HG03135 (cell line): ENCODE measurements at regions not wholly inside any gene's neighbourhood (a gene's known extent, or its start where the extent isn't known, plus 50 kb on each side); places are given as distances from the start of the nearest gene placed in this dataset.

Experiments used
- ATAC-seq: cut with Tn5 transposase; IDR thresholded peaks from one replicate; pipeline ENCODE4 v1.9.1; 2021; ENCODE audit warnings: mild to moderate bottlenecking, moderate library complexity; ENCODE audit not compliant: unreplicated experiment

- no peak for ATAC-seq
Observed at GRCh38 chr10:92747066-92747465, 57.3 kb downstream of the HHEX start.

GRCh38 chr10:92747600-92747999, 57.8 kb downstream of the HHEX start:
- no peak for ATAC-seq

GRCh38 chr10:92750791-92751533, 61.2 kb downstream of the HHEX start:
- no peak for ATAC-seq

DNA sequence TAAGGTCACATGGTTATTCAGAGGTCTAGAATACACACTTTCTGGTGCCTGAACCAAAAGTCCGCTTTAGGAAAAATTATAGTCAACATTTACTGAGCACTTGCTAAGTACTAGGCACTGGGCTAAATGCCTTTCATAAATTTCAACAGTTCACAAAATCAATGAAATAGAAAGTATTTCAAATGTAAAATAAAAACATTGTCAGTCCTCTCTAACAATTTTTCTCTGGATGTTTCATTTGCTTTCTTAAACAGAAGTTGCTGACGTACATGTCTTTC, 61.7 kb downstream of the HHEX start:
- no peak for ATAC-seq

DNA sequence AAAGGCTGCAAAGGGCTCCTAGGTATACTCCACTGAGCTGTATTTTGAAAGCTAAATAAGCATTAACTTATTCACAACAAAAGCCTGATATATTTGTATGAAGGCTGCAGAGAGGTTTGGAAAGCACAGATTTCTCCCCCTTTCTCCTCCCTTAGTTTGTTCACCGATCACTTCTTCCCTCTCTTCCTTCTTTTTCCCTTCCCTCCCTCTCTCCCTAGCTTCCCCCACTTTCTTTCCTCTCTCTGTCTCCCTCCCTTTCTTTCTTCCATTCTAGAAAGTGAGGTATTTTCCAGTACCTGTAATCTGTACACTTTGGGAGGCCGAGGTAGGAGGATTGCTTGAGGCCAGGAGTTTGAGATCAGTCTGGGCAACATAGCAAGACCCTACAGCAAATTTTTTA, 62.1 kb downstream of the HHEX start:
- ATAC-seq, result no peak

DNA sequence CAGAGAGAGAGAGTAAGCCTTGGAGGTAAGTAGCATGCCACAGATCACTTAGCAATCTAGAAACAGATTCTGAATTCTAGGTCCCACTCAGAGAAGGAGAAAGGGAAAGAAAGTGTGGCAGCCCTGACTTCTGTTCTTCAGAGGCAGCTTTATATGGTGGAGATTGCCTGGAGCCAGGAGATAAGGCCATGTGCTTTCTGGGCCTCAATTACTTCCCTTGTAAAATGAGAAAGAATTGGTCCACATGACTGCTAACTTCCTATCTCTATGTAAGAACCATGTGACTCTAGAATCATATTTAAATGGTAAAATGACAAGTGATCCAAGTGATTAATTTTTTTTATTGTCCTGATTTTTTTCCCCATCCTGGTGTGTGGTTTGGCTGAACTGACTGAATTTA, 64.1 kb downstream of the HHEX start:
- no peak for ATAC-seq

DNA sequence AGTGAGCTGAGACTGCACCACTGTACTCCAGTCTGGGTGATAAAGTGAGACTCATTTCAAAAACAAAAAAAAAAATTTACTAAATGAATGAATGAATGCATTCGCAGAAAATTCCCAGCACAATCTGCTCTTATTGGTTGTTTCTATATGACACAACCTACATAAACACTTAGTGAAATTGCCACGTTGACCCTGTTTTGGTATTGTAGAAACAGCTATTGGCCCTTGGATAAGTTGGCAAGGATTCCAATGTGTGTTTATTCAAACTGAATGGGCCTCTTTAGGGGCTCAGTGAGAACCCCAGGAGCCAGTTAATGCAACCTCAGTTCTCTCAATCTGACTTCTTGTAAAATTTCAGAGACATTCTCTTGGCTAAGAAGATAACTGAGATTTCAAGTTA, 66.0 kb downstream of the HHEX start:
- ATAC-seq, result no peak

- ATAC-seq, result peak; percentile 84
Observed at GRCh38 chr10:92756201-92757065, 66.7 kb downstream of the HHEX start.

- ATAC-seq, result peak; percentile 62
Observed at GRCh38 chr10:92757066-92757710, 67.4 kb downstream of the HHEX start.

GRCh38 chr10:92757711-92758104, 68.0 kb downstream of the HHEX start:
- ATAC-seq, result no peak

- ATAC-seq, result no peak
Observed at GRCh38 chr10:92758594-92758993, 68.8 kb downstream of the HHEX start.

DNA sequence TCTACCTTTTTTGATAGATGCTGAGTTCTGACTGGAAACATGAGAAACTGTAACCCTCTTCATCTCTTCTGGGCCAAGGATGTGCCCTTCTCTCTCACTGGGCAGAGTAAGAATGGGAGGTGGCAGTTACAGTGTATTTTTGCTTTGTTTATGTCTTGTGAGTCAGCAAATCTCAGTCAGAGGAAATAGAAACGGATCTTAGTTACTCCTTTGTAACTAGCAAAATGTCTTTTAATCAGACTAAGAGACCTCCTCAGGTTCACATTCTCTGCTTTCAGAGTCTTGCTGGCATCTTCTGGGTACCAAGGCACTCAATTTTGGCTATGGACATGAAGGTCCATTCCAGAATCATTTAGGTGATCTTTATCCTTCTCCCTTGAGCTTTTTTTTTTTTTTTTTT, 70.9 kb downstream of the HHEX start:
- no peak for ATAC-seq

DNA sequence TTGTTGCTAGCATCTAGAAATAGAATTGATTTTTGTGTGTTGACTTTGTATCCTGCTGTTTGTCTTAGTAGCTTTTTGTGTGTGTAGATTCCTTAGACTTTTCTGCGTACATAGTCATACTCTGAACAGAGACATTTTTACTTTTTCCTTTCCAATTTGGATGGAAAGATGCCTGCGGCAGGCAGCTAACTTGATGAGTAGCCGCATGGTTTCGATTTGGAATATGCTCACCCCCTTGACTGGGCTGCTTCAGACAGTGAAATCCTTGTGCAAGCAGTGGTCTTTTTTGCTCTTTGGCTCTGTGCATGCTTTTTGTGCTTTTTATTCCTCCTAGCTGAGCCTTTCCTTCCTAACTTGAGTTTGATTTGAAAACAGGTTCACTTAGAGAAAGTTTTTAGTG, 71.8 kb downstream of the HHEX start:
- no peak for ATAC-seq

DNA sequence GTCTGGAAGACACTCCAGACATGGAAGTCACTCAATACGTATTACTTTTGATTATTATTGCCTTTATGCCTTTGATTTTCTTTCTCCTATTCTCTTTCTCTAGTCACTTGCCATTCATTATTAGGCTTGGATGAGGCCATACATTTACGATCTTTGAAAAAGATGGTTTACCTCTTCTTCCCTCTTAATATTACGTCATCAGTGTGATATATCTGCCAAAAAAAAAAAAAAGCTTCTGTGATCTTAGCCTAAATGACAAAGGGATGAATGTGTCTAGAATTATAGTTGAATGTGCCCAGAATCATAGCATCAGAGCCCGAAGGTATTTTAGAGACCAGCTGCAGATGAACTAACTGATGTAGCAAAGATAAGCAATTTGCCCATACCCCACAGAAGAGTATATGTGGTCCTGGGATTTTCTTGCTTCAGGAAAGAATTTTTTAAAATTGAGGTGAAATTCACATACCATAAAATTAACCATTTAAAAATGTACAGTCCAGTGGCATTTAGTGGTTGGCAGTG, 73.9 kb downstream of the HHEX start:
- ATAC-seq, result no peak

DNA sequence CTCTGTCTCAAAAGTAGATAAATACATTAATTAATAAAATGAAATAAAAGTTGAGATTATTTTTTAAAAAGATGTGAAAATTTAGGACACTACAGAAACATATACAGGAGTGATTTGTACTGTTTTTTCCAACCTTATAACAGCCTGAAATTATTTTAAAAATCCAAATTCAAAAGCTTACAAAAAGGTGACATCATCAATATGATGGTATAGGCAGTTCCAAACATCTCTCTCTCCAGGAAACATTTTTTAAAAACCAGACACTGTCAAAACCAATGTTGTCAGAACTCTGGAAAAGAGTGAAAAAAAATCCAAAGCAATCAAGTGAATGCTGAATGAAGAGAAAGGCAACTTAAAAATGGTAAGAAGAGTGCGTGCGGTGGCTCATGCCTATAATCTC, 76.7 kb downstream of the HHEX start:
- ATAC-seq, result no peak

- ATAC-seq, result no peak
Observed at GRCh38 chr10:92768104-92768503, 78.3 kb downstream of the HHEX start.

DNA sequence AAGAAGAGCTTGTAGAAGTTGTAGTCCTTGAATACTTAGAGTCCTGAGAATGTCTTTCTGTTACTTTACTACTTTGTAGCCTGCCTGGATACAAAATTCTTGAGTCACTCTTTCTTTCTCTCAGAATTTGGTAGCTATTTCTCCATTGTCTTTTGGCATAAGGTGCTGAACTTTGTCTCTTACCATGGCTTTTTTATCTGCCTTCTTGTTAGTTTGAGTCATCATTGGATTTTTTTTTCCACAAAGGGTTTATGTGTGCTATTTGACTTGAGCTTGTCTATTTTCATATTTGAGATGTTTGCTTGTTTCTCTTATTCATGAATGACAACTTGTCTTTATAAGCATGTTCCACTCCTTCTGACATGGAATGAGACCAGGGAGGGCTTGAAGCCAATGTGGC, 74.5 kb upstream of the EXOC6 start:
- ATAC-seq, result no peak

GRCh38 chr10:92778091-92778490, 70.2 kb upstream of the EXOC6 start:
- ATAC-seq, result no peak

DNA sequence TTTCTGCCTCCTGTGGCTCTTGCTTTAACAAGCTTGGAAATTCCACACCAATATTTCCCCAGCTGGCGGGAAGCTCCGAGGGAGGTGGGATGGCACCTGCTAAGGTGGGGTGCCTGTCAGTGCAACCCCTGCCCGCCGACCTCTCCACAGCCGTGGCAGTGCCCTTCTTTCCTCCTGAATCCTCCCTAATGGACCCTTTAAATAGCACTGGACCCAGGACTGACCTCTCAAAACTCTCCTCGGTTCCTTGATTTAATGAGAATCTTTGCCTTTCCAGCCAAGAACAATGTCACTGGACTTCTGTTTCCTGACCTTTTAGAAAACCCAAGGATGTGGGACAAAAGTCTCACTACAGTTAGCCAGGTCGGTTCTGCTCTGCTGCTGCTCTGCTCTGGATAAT, 63.2 kb upstream of the EXOC6 start:
- no peak for ATAC-seq

- no peak for ATAC-seq
Observed at GRCh38 chr10:92787557-92788152, 60.7 kb upstream of the EXOC6 start.

GRCh38 chr10:92789067-92789466, 59.3 kb upstream of the EXOC6 start:
- ATAC-seq, result no peak
